Psoas muscle (tissue), 7 donors: ENCODE measurements at regions not wholly inside any gene's neighbourhood (a gene's known extent, or its start where the extent isn't known, plus 50 kb on each side); places are given as distances from the start of the nearest gene placed in this dataset.

ENCODE experiments used
- ATAC-seq, 4 donors: fragments of 200-7000 bp; cut with Tn5 transposase; one replicate each; pipeline ENCODE4 v1.9.1; 2020; ENCODE audit warnings: moderate library complexity in 3 of 4, mild to moderate bottlenecking in 2 of 4
- DNase-seq, 2 donors: peaks; one replicate each; pipeline ENCODE4 v3.0.0-alpha.2; 2020
- H3K27ac ChIP-seq: fragments of 200-600 bp; one replicate; pipeline ENCODE4 v1.8.0; 2022
- H3K27me3 ChIP-seq, 3 donors: fragments of 200-600 bp in 1 of 3; one replicate each; pipeline versions ENCODE4 v1.6.1 to v1.8.0; 2013 to 2022; ENCODE audit warnings: low read length in 2 of 3, mild to moderate bottlenecking in 2 of 3, moderate library complexity in 1 of 3; ENCODE audit not compliant: insufficient read depth in 3 of 3
- H3K36me3 ChIP-seq, 2 donors: fragments of 200-600 bp in 1 of 2; one replicate each; pipeline versions ENCODE4 v1.6.1 to v1.8.0; 2013 to 2022; ENCODE audit warnings: low read depth in 1 of 2, mild to moderate bottlenecking in 1 of 2, moderate library complexity in 1 of 2; ENCODE audit not compliant: insufficient read depth in 1 of 2
- H3K4me1 ChIP-seq: fragments of 200-600 bp; one replicate; pipeline ENCODE4 v1.8.0; 2022
- H3K4me3 ChIP-seq: fragments of 200-600 bp; one replicate; pipeline ENCODE4 v1.8.0; 2022; ENCODE audit warnings: mild to moderate bottlenecking
- H3K9me3 ChIP-seq: fragments of 200-600 bp; one replicate; pipeline ENCODE4 v1.8.0; 2022
- WGBS, 3 donors: extraction: QIAGEN DNeasy Blood & Tissue Kit; methylation state at CpG; one replicate each; pipeline versions ENCODE4 v1.1.6 to v1.1.7; 2013; 5-methylcytosine and 5-hydroxymethylcytosine counted together
- intact Hi-C, 2 donors: fragments of 100-400 bp; cut with DNase I; formaldehyde crosslinking; loops; one replicate each; pipeline versions ENCODE4 v1.11.0 to v1.14.2; 2022
- TF ChIP-seq, protein P1 (sequence below): fragments of 200-600 bp; IDR thresholded peaks from one replicate; pipeline ENCODE4 v1.8.0; 2022; ENCODE audit warnings: antibody characterized with exemption
- donor health status: healthy with polysubstance abuse.
- donor health status: DM: no; HTN: no; CAD: no; lungs with moderate emphysema.
- donor health status: Bipolar disorder and iron deficiency.
- donor health status: healthy.
- donor health status: DM: yes; HTN: yes; CAD: no.
- donor health status: DM: no; HTN: no; CAD: no.
- donor health status: DM: yes; HTN: yes; CAD: no.

- ATAC-seq, result no peak
- intact Hi-C loops, result no loop called here
- Histone ChIP-seq H3K4me3 (no peak overlapping the region), H3K27me3 (no peaks in the 10 kb centered on the region), H3K4me1 (no peaks in the 10 kb centered on the region), H3K36me3 (no peaks in the 10 kb centered on the region), H3K27ac (no peak overlapping the region), H3K9me3 (no peaks in the 10 kb centered on the region)
- TF ChIP-seq, protein P1, sequence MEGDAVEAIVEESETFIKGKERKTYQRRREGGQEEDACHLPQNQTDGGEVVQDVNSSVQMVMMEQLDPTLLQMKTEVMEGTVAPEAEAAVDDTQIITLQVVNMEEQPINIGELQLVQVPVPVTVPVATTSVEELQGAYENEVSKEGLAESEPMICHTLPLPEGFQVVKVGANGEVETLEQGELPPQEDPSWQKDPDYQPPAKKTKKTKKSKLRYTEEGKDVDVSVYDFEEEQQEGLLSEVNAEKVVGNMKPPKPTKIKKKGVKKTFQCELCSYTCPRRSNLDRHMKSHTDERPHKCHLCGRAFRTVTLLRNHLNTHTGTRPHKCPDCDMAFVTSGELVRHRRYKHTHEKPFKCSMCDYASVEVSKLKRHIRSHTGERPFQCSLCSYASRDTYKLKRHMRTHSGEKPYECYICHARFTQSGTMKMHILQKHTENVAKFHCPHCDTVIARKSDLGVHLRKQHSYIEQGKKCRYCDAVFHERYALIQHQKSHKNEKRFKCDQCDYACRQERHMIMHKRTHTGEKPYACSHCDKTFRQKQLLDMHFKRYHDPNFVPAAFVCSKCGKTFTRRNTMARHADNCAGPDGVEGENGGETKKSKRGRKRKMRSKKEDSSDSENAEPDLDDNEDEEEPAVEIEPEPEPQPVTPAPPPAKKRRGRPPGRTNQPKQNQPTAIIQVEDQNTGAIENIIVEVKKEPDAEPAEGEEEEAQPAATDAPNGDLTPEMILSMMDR, result no peak
- DNase-seq, result no peak
- 0 to 47% (median 36%) methylated on average over 1 of the region's 1 CpG for WGBS, 3 donors
Measured at GRCh38 chr4:107473126-107473525, 246.9 kb downstream of the PAPSS1 start.

DNA sequence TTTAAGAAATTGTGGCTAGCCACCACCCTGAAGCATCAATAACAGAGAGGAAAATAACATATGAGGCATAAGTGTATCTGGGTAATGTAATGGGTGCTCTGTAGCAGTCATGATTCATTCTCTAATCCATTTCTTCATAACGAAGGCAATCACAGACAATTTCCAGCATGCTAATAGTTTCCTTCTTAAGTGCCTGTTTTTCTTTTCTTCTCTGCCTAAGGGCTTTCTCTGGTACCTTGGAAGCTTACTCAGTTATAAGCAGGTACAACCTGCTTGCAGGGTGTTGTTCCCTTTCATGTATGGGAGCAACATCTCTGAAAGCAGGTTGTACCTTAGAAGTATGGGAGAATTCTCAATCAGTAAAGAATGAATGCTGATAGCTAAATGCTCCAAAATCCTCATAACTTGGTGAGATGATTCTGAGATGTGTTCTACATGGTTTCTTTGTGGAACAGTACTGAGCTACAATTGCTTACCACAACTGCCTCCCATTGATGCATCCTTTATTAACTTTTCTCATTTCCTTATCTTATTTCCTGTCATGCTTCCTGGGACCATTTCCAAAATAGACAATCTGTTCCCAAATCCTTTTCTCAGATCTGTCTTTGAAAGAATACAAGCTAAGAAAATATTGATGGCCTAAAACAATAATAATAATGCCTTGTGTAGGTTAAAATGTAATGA is 247.6 kb downstream of the PAPSS1 start:
- no peaks in the 10 kb centered on the region for H3K9me3 ChIP-seq
- ATAC-seq (no peak), DNase-seq (no peak)
- H3K4me1 ChIP-seq, result no peaks in the 10 kb centered on the region
- TF ChIP-seq, protein P1, result no peak
- H3K4me3 ChIP-seq, result no peak overlapping the region
- H3K36me3 ChIP-seq, result no peaks in the 10 kb centered on the region
- intact Hi-C loops, result no loop called here
- WGBS, 3 donors, result 65 to 84% (median 78%) methylated on average over 1 of the region's 1 CpG
- no peaks in the 10 kb centered on the region for H3K27me3 ChIP-seq
- H3K27ac ChIP-seq, result no peak overlapping the region

- Histone ChIP-seq H3K4me1 (no peaks in the 10 kb centered on the region), H3K9me3 (no peaks in the 10 kb centered on the region), H3K27me3 (no peaks in the 10 kb centered on the region), H3K36me3 (no peaks in the 10 kb centered on the region), H3K27ac (no peak overlapping the region), H3K4me3 (no peak overlapping the region)
- intact Hi-C loops, result no loop called here
- DNase-seq, result no peak
- 51 to 94% (median 87%) methylated on average over 3 of the region's 3 CpGs for WGBS, 3 donors
- ATAC-seq, result no peak
- TF ChIP-seq, protein P1, result no peak
Measured at GRCh38 chr4:107470173-107470572, 249.9 kb downstream of the PAPSS1 start.

DNA sequence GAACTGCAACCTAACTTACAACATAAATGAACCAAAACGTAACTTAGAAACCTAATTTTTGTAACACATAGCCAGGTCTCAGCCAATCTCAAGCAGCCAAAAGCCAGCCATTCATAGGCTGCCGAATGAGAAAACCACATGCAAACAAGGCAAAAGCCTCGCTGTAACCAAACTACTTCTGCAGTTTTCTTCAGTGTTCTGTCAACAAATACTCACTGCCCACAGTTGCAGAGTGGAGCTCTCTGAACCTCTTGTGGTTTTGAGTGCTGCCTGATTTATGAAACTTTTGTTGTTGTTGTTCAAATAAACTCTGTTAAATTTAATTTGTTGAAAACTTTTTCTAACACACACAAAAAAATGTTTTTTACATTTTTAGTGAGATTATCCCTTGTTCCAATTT is 251.2 kb downstream of the PAPSS1 start:
- Histone ChIP-seq H3K27ac (no peak overlapping the region), H3K36me3 (no peaks in the 10 kb centered on the region), H3K4me3 (no peak overlapping the region), H3K27me3 (no peaks in the 10 kb centered on the region), H3K9me3 (no peaks in the 10 kb centered on the region), H3K4me1 (no peaks in the 10 kb centered on the region)
- intact Hi-C loops, result no loop called here
- WGBS, 3 donors, result 44 to 76% (median 73%) methylated on average over 3 of the region's 3 CpGs
- no peak for DNase-seq
- ATAC-seq, result no peak
- TF ChIP-seq, protein P1, result no peak

DNA sequence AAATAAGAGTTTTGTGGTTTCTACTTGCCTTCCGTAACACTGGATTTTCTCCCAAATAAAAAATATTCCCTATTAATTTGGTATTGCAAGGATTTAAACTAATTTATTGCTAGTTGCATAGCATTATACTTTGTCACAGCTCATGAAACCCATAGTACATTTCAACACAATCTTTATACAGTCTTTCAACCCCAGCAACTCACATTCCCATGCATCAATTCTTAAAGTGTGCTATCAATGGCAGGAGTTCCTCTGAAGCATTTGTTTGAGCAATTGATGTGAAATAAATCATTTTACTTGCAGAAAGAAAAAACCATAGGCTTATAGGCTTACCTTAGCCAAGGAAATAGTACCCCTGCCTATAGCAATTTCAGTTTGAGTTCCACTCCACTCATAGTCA is 251.9 kb downstream of the PAPSS1 start:
- ATAC-seq (no peak), DNase-seq (no peak)
- Histone ChIP-seq H3K9me3 (no peaks in the 10 kb centered on the region), H3K36me3 (no peaks in the 10 kb centered on the region), H3K27me3 (no peaks in the 10 kb centered on the region), H3K4me1 (no peaks in the 10 kb centered on the region), H3K27ac (no peak overlapping the region), H3K4me3 (no peak overlapping the region)
- intact Hi-C loops, result no loop called here
- 96 to 99% (median 98%) methylated on average over 1 of the region's 1 CpG for WGBS, 3 donors
- TF ChIP-seq, protein P1, result no peak
